SKM-1 (cell line): ENCODE measurements at regions not wholly inside any gene's neighbourhood (a gene's known extent, or its start where the extent isn't known, plus 50 kb on each side); places are given as distances from the start of the nearest gene placed in this dataset.

Source experiments
- DNase-seq: peaks from one replicate; lab custom pipeline; 2025; ENCODE audit not compliant: unreplicated experiment; lab: John Stamatoyannopoulos, UW

- DNase-seq: no peak
These were observed 428.6 kb downstream of the DTHD1 start for GRCh38 chr4:36709991-36710390.

- DNase-seq: no peak
These were observed 430.6 kb downstream of the DTHD1 start for GRCh38 chr4:36712013-36712412.

- no peak for DNase-seq
These were observed 435.5 kb downstream of the DTHD1 start for GRCh38 chr4:36716874-36717273.

- no peak for DNase-seq
These were observed 438.0 kb downstream of the DTHD1 start for GRCh38 chr4:36719425-36719824.

GRCh38 chr4:36722986-36723385 lies 441.6 kb downstream of the DTHD1 start:
- DNase-seq: no peak

GRCh38 chr4:36734334-36734733 lies 452.9 kb downstream of the DTHD1 start:
- DNase-seq: no peak

- no peak for DNase-seq
These were observed 456.3 kb downstream of the DTHD1 start for GRCh38 chr4:36737691-36738090.

- no peak for DNase-seq
These were observed 459.4 kb downstream of the DTHD1 start for GRCh38 chr4:36740796-36741310.

- no peak for DNase-seq
These were observed 466.1 kb downstream of the DTHD1 start for GRCh38 chr4:36747277-36748129.

GRCh38 chr4:36753048-36753447 lies 471.6 kb downstream of the DTHD1 start:
- no peak for DNase-seq

GRCh38 chr4:36757580-36758311 lies 476.3 kb downstream of the DTHD1 start:
- DNase-seq: no peak

GRCh38 chr4:36758312-36759178 lies 477.1 kb downstream of the DTHD1 start:
- DNase-seq: no peak

- no peak for DNase-seq
These were observed 480.2 kb downstream of the DTHD1 start for GRCh38 chr4:36761607-36762006.

GRCh38 chr4:36763814-36764213 lies 480.7 kb upstream of the NWD2 start:
- DNase-seq: no peak

- DNase-seq: no peak
These were observed 476.9 kb upstream of the NWD2 start for GRCh38 chr4:36767596-36767995.

- no peak for DNase-seq
These were observed 473.0 kb upstream of the NWD2 start for GRCh38 chr4:36771411-36772153.

- no peak for DNase-seq
These were observed 472.4 kb upstream of the NWD2 start for GRCh38 chr4:36772154-36772516.

GRCh38 chr4:36773467-36773866 lies 471.1 kb upstream of the NWD2 start:
- no peak for DNase-seq

- no peak for DNase-seq
These were observed 469.0 kb upstream of the NWD2 start for GRCh38 chr4:36775544-36775943.

- DNase-seq: no peak
These were observed 464.9 kb upstream of the NWD2 start for GRCh38 chr4:36779601-36780000.

- DNase-seq: no peak
These were observed 458.6 kb upstream of the NWD2 start for GRCh38 chr4:36785973-36786372.
